ENCODE measurements at regions not wholly inside any gene's neighbourhood (a gene's known extent, or its start where the extent isn't known, plus 50 kb on each side); places are given as distances from the start of the nearest gene placed in this dataset.
"Not testable (repeated sequence)": the region's sequence is repeated elsewhere in the genome, so short reads cannot be mapped to it uniquely, and the experiment has no call there.

DNA sequence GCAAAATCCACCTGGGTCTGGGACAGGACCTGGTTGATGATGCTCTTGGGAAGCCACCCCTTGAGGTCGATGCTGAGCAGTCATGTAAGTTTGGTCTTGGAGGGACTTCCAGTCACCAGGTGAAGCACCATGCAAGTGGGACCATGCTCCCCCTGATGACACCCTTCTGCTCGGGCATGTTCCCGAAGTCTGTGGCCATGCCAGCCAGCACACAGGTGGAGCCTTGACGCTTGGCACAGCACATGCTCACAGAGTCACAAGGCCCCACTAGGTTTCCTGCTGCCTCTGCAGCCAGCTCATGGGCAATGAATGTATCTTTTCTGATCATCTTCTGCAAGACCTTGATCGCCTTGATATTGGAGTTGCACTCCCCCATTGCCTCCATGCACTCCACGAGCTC is 1920.2 kb downstream of the PCDH9 start:
- Histone ChIP-seq H3K27me3 (ENCODE audit: control insufficient read depth in 4 of 4, insufficient read depth in 4 of 4, low read length in 3 of 4) (no peaks in the 10 kb centered on the region), H3K9me3 (ENCODE audit: control insufficient read depth in 4 of 4, low read length in 3 of 4) (peaks cover 0 to 9% (median under 1%) of the 10 kb centered on the region in 4 donors), H3K27ac (ENCODE audit: low read depth in 1 of 2, low read length in 2 of 2) (no peak overlapping the region), H3K36me3 (ENCODE audit: control insufficient read depth in 4 of 4, insufficient read depth in 3 of 4, low read depth in 1 of 4, low read length in 3 of 4) (no peaks in the 10 kb centered on the region), H3K4me3 (ENCODE audit: low read depth in 1 of 3, low read length in 3 of 3) (no peak overlapping the region), H3K9ac (ENCODE audit: low read depth in 1 of 2, low read length in 2 of 2) (no peak overlapping the region), H3K4me1 (ENCODE audit: control insufficient read depth in 4 of 4, insufficient read depth in 4 of 4, low read length in 3 of 4) (no peaks in the 10 kb centered on the region)
- DNase-seq (ENCODE audit: low spot score) = no peak
- TF ChIP-seq, protein P1, sequence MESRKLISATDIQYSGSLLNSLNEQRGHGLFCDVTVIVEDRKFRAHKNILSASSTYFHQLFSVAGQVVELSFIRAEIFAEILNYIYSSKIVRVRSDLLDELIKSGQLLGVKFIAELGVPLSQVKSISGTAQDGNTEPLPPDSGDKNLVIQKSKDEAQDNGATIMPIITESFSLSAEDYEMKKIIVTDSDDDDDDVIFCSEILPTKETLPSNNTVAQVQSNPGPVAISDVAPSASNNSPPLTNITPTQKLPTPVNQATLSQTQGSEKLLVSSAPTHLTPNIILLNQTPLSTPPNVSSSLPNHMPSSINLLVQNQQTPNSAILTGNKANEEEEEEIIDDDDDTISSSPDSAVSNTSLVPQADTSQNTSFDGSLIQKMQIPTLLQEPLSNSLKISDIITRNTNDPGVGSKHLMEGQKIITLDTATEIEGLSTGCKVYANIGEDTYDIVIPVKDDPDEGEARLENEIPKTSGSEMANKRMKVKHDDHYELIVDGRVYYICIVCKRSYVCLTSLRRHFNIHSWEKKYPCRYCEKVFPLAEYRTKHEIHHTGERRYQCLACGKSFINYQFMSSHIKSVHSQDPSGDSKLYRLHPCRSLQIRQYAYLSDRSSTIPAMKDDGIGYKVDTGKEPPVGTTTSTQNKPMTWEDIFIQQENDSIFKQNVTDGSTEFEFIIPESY (IDR thresholded peaks at IDR 0.05) = no peak
- no peak for TF ChIP-seq RXRA (IDR thresholded peaks at IDR 0.05)
- TF ChIP-seq, protein P2, sequence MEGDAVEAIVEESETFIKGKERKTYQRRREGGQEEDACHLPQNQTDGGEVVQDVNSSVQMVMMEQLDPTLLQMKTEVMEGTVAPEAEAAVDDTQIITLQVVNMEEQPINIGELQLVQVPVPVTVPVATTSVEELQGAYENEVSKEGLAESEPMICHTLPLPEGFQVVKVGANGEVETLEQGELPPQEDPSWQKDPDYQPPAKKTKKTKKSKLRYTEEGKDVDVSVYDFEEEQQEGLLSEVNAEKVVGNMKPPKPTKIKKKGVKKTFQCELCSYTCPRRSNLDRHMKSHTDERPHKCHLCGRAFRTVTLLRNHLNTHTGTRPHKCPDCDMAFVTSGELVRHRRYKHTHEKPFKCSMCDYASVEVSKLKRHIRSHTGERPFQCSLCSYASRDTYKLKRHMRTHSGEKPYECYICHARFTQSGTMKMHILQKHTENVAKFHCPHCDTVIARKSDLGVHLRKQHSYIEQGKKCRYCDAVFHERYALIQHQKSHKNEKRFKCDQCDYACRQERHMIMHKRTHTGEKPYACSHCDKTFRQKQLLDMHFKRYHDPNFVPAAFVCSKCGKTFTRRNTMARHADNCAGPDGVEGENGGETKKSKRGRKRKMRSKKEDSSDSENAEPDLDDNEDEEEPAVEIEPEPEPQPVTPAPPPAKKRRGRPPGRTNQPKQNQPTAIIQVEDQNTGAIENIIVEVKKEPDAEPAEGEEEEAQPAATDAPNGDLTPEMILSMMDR (IDR thresholded peaks at IDR 0.05; ENCODE audit: low read depth, low read length, missing input control) = no peak
- no peak for TF ChIP-seq RAD21 (IDR thresholded peaks at IDR 0.05)
- no peak for TF ChIP-seq TAF1 (conservative IDR thresholded peaks at IDR 0.05)
- TF ChIP-seq, protein P3, sequence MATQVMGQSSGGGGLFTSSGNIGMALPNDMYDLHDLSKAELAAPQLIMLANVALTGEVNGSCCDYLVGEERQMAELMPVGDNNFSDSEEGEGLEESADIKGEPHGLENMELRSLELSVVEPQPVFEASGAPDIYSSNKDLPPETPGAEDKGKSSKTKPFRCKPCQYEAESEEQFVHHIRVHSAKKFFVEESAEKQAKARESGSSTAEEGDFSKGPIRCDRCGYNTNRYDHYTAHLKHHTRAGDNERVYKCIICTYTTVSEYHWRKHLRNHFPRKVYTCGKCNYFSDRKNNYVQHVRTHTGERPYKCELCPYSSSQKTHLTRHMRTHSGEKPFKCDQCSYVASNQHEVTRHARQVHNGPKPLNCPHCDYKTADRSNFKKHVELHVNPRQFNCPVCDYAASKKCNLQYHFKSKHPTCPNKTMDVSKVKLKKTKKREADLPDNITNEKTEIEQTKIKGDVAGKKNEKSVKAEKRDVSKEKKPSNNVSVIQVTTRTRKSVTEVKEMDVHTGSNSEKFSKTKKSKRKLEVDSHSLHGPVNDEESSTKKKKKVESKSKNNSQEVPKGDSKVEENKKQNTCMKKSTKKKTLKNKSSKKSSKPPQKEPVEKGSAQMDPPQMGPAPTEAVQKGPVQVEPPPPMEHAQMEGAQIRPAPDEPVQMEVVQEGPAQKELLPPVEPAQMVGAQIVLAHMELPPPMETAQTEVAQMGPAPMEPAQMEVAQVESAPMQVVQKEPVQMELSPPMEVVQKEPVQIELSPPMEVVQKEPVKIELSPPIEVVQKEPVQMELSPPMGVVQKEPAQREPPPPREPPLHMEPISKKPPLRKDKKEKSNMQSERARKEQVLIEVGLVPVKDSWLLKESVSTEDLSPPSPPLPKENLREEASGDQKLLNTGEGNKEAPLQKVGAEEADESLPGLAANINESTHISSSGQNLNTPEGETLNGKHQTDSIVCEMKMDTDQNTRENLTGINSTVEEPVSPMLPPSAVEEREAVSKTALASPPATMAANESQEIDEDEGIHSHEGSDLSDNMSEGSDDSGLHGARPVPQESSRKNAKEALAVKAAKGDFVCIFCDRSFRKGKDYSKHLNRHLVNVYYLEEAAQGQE (IDR thresholded peaks at IDR 0.05) = no peak
- TF ChIP-seq, protein P4, sequence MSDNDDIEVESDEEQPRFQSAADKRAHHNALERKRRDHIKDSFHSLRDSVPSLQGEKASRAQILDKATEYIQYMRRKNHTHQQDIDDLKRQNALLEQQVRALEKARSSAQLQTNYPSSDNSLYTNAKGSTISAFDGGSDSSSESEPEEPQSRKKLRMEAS (IDR thresholded peaks at IDR 0.05) = no peak
- TF ChIP-seq HNF4G (IDR thresholded peaks at IDR 0.05) = no peak
- TF ChIP-seq, protein P5, sequence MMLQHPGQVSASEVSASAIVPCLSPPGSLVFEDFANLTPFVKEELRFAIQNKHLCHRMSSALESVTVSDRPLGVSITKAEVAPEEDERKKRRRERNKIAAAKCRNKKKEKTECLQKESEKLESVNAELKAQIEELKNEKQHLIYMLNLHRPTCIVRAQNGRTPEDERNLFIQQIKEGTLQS (IDR thresholded peaks at IDR 0.05) = no peak
- TF ChIP-seq FOXA2 (IDR thresholded peaks at IDR 0.05) = no peak
- TF ChIP-seq SP1 (IDR thresholded peaks at IDR 0.05) = no peak
- no peak for TF ChIP-seq HNF4A (conservative IDR thresholded peaks at IDR 0.05)
- TF ChIP-seq JUND (IDR thresholded peaks at IDR 0.05) = no peak
- 78% methylated on average over 6 of the region's 6 CpGs for WGBS

DNA sequence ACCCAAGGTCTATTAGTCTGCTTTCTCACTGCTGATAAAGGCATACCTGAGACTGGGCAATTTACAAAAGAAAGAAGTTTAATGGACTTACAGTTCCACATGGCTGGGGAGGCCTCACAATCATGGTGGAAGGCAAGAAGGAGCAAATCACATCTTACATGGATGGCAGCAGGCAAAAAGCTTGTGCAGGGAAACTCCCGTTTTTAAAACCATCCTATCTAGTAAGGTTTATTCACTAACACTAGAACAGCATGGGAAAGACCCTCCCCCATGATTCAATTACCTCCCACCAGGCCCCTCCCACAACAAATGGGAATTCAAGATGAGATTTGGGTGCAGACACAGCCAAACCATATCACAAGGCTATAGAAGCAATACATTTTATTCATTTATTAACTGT is 1921.4 kb downstream of the PCDH9 start:
- H3K4me1 ChIP-seq (ENCODE audit: control insufficient read depth in 4 of 4, insufficient read depth in 4 of 4, low read length in 3 of 4); H3K4me3 ChIP-seq (ENCODE audit: low read depth in 1 of 3, low read length in 3 of 3); H3K27ac ChIP-seq (ENCODE audit: low read depth in 1 of 2, low read length in 2 of 2); H3K9me3 ChIP-seq (ENCODE audit: control insufficient read depth in 4 of 4, low read length in 3 of 4); H3K36me3 ChIP-seq (ENCODE audit: control insufficient read depth in 4 of 4, insufficient read depth in 3 of 4, low read depth in 1 of 4, low read length in 3 of 4); DNase-seq (ENCODE audit: low spot score); H3K9ac ChIP-seq (ENCODE audit: low read depth in 1 of 2, low read length in 2 of 2); H3K27me3 ChIP-seq (ENCODE audit: control insufficient read depth in 4 of 4, insufficient read depth in 4 of 4, low read length in 3 of 4): not testable (repeated sequence)
- WGBS = 75% methylated on average over 1 of the region's 1 CpG

Data from liver (tissue), 8 donors.